PFSK-1 (cell line): ENCODE measurements at regions not wholly inside any gene's neighbourhood (a gene's known extent, or its start where the extent isn't known, plus 50 kb on each side); places are given as distances from the start of the nearest gene placed in this dataset.

Experiments used
- FOXP2 ChIP-seq: optimal IDR thresholded peaks from 2 replicates; pipeline ENCODE3; 2011; ENCODE audit warnings: borderline replicate concordance, control low read depth, inconsistent platforms; ENCODE audit not compliant: insufficient read depth; ENCODE audit errors: extremely low read length, extremely low read depth
- POLR2AphosphoS5 ChIP-seq: IDR thresholded peaks from 2 replicates; pipeline ENCODE4 v1.6.1; 2012; ENCODE audit warnings: low read depth, mild to moderate bottlenecking, control low read depth, low read length, moderate library complexity
- SIN3A ChIP-seq: IDR thresholded peaks from 2 replicates; pipeline ENCODE4 v1.6.1; 2012; ENCODE audit warnings: mild to moderate bottlenecking, low read length, moderate library complexity, borderline replicate concordance; ENCODE audit not compliant: insufficient read depth
- TAF1 ChIP-seq: IDR thresholded peaks from 2 replicates; pipeline ENCODE4 v1.6.1; 2012; ENCODE audit warnings: low read length, control low read depth, borderline replicate concordance; ENCODE audit not compliant: insufficient read depth
- TF ChIP-seq, protein P1 (sequence below), 2 experiments: IDR thresholded peaks; 2 replicates each; pipeline versions ENCODE4 v1.6.1 to v1.8.0; 2011 to 2012; ENCODE audit warnings: low read depth in 2 of 2, low read length in 2 of 2, control low read depth in 1 of 2, inconsistent platforms in 1 of 2, mild to moderate bottlenecking in 1 of 2, moderate library complexity in 1 of 2; ENCODE audit not compliant: insufficient read depth in 1 of 2

DNA sequence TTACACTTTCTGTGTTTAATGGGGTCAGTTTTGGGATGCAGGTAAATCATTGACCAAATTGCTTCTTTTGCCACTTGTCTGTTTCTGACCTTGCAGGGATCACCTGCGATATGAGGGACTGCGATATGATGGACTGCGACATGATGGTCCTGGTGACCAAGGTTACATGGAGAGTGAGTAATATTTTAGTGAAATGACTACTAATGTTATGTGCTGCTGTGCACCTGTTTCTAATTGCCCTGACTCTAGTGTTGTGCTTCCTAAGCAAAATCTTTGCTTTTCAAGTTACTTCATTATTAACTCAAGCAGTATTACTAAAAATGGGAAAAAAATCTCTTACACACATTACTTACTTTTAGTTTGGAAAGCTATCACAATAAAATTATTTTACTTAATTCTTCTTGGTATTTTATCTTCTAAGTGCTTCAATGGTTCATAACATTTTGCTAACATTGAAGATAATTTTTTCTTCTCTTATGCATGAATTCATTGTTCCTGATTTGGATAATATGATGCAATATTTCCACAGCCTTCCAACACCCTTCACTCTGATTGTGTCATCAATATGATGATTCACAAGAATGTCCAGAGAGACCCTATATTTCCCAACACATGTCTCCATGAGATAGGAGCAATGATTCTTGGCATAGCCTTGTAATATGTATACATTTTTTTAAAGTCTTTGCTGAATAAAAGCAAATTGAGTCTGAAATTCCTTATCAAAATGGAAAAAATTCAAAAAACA, 306.2 kb upstream of the AKR1E2 start:
- TF ChIP-seq, protein P1, sequence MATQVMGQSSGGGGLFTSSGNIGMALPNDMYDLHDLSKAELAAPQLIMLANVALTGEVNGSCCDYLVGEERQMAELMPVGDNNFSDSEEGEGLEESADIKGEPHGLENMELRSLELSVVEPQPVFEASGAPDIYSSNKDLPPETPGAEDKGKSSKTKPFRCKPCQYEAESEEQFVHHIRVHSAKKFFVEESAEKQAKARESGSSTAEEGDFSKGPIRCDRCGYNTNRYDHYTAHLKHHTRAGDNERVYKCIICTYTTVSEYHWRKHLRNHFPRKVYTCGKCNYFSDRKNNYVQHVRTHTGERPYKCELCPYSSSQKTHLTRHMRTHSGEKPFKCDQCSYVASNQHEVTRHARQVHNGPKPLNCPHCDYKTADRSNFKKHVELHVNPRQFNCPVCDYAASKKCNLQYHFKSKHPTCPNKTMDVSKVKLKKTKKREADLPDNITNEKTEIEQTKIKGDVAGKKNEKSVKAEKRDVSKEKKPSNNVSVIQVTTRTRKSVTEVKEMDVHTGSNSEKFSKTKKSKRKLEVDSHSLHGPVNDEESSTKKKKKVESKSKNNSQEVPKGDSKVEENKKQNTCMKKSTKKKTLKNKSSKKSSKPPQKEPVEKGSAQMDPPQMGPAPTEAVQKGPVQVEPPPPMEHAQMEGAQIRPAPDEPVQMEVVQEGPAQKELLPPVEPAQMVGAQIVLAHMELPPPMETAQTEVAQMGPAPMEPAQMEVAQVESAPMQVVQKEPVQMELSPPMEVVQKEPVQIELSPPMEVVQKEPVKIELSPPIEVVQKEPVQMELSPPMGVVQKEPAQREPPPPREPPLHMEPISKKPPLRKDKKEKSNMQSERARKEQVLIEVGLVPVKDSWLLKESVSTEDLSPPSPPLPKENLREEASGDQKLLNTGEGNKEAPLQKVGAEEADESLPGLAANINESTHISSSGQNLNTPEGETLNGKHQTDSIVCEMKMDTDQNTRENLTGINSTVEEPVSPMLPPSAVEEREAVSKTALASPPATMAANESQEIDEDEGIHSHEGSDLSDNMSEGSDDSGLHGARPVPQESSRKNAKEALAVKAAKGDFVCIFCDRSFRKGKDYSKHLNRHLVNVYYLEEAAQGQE (IDR thresholded peaks at IDR 0.05; ENCODE audit: insufficient read depth in 1 of 2, low read depth in 2 of 2, low read length in 2 of 2), result no peak
- TF ChIP-seq TAF1 (no peak), FOXP2 (no peak), SIN3A (no peak), POLR2AphosphoS5 (no peak)

DNA sequence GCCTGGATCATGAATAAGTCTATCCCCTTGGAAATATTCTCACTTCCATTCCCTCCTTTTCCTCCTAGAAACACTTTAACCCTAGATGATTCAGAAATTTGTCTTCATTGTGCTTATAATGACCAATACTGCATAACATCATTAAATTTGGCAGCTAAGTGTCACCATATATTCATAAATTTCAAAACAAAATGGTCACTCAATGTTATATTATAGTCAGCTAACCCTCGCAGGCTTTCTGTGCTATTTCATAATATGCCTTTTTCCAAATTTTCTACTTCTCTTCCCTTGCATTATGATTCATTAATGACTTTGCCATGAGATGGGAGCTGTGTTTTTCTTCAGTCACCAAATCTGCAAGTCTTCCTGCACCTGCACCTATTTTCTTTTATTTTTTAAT, 308.3 kb upstream of the AKR1E2 start:
- TF ChIP-seq, protein P1 (IDR thresholded peaks at IDR 0.05; ENCODE audit: insufficient read depth in 1 of 2, low read depth in 2 of 2, low read length in 2 of 2), result no peak
- TF ChIP-seq SIN3A, result no peak
- no peak for TF ChIP-seq POLR2AphosphoS5
- no peak for TF ChIP-seq FOXP2
- TF ChIP-seq TAF1, result no peak

DNA sequence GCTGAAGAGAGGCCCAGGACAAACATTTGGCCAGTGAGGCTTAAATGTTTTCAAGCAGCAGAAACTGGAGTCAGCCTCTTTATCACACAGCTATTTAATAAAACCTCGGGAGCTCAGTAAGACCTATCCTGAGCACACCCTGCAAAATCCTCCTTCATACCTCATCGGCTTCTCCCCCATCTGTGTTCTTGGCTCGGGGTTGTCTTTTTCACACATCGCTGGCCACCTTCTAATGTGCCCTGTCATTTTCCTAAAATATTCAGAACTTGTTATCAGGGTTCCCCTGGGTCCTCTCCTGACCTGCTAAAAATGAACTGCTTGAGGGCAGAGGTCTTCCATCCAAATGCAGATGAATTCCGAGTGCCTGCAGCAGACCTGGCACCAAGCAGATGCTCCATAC, 310.3 kb upstream of the AKR1E2 start:
- TF ChIP-seq FOXP2 (no peak), SIN3A (no peak), TAF1 (no peak), POLR2AphosphoS5 (no peak)
- TF ChIP-seq, protein P1 (IDR thresholded peaks at IDR 0.05; ENCODE audit: insufficient read depth in 1 of 2, low read depth in 2 of 2, low read length in 2 of 2), result no peak

DNA sequence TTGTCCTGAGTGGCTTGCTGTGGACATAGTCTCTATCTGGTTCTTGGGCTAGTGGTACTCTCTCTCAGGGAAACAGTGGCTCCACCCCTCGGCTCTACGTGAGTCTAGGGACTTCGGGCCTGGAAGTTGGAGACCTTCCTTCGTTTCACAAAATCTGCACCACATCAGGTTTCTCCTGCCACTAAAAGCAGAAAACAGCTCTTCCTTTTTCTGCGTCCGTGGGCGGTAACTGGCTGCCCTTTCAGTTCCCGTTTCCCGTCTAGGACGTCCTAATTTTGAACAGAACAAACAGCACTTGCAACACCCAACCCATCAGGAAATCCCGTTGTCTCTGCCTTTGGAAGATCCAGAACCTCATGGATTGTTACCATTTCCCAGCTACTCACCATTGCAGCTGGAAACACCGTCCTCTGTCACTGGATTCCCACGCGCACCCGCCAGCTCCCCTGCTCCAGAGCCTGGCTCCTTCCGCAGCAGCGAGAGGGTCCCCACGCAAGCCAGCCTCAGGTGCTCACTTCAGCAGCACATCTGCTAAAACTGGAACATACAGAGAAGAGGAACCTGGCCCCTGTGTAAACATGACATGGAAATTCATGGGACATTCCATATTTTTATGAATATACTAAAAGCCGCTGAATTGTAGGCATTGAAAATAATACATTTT, 311.4 kb upstream of the AKR1E2 start:
- no peak for TF ChIP-seq FOXP2

DNA sequence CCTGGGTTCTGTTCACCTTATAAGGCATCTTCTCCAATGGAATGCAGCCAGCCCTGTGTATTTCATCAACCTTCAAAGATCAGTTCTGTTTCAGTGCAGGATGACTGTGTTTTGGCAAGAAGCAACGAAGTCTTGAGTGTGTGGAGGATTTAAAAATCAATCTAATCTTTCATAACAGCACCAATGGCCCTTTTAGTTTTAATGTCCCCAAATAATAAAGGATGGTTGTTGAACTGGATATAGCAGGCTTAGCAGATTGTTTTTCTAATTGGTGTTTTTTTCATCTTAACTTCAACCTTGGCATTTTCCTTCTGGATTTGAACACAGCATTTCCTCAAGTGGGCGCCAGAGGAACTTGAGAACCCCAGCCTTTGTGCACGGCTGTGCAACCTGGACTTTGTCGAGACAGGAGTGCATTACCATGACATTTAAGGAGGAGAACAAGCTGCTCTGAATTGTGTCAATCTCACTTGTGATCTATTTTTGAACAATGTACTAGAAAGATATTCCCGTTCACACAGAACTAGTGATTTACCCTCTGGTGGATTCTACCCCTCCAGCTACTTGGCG, 313.3 kb upstream of the AKR1E2 start:
- TF ChIP-seq POLR2AphosphoS5, result no peak
- no peak for TF ChIP-seq FOXP2
- TF ChIP-seq SIN3A, result no peak
- no peak for TF ChIP-seq TAF1
- TF ChIP-seq, protein P1 (IDR thresholded peaks at IDR 0.05; ENCODE audit: insufficient read depth in 1 of 2, low read depth in 2 of 2, low read length in 2 of 2), result no peak
